ENCODE measurements at regions not wholly inside any gene's neighbourhood (a gene's known extent, or its start where the extent isn't known, plus 50 kb on each side); places are given as distances from the start of the nearest gene placed in this dataset.
A peak's percentile ranks its signal among the peaks of the same experiment; 100 is the strongest.
"Not testable (repeated sequence)": the region's sequence is repeated elsewhere in the genome, so short reads cannot be mapped to it uniquely, and the experiment has no call there.

GRCh38 chr16:29127806-29128420 lies 143.1 kb downstream of the LAT start:
- DNase-seq = not testable (repeated sequence)

- DNase-seq = no peak
Measured at GRCh38 chr16:29126616-29127015, 141.8 kb downstream of the LAT start.

GRCh38 chr16:29126057-29126494 lies 141.2 kb downstream of the LAT start:
- peak in 1 of 5 donors; percentile 56 for DNase-seq

GRCh38 chr16:29124828-29125227 lies 140.0 kb downstream of the LAT start:
- no peak for DNase-seq

GRCh38 chr16:29124162-29124561 lies 139.3 kb downstream of the LAT start:
- DNase-seq = not testable (repeated sequence)

GRCh38 chr16:29120680-29121079 lies 135.8 kb downstream of the LAT start:
- not testable (repeated sequence) for DNase-seq

GRCh38 chr16:29118301-29118957 lies 133.6 kb downstream of the LAT start:
- DNase-seq = not testable (repeated sequence)

GRCh38 chr16:29117631-29118030 lies 132.8 kb downstream of the LAT start:
- DNase-seq = no peak

- DNase-seq = no peak
Measured at GRCh38 chr16:29116980-29117379, 132.1 kb downstream of the LAT start.

- not testable (repeated sequence) for DNase-seq
Measured at GRCh38 chr16:29116207-29116606, 131.4 kb downstream of the LAT start.

GRCh38 chr16:29115802-29116141 lies 130.9 kb downstream of the LAT start:
- peak in 1 of 5 donors; percentile 45 for DNase-seq

- not testable (repeated sequence) for DNase-seq
Measured at GRCh38 chr16:29114989-29115801, 130.3 kb downstream of the LAT start.

- no peak for DNase-seq
Measured at GRCh38 chr16:29114574-29114973, 129.7 kb downstream of the LAT start.

GRCh38 chr16:29113446-29113845 lies 128.6 kb downstream of the LAT start:
- peak in 1 of 5 donors; percentile 32 for DNase-seq

- DNase-seq = no peak
Measured at GRCh38 chr16:29112755-29113347, 128.0 kb downstream of the LAT start.

GRCh38 chr16:29111901-29112680 lies 127.2 kb downstream of the LAT start:
- not testable (repeated sequence) for DNase-seq

- no peak for DNase-seq
Measured at GRCh38 chr16:29111421-29111820, 126.6 kb downstream of the LAT start.

- DNase-seq = not testable (repeated sequence)
Measured at GRCh38 chr16:29108625-29109169, 123.8 kb downstream of the LAT start.

GRCh38 chr16:29107299-29107698 lies 122.4 kb downstream of the LAT start:
- DNase-seq = no peak

- DNase-seq = not testable (repeated sequence)
Measured at GRCh38 chr16:29106259-29106908, 121.5 kb downstream of the LAT start.

- not testable (repeated sequence) for DNase-seq
Measured at GRCh38 chr16:29104600-29104999, 119.7 kb downstream of the LAT start.

GRCh38 chr16:29097965-29098364 lies 113.1 kb downstream of the LAT start:
- not testable (repeated sequence) for DNase-seq
